ENCODE measurements at regions not wholly inside any gene's neighbourhood (a gene's known extent, or its start where the extent isn't known, plus 50 kb on each side); places are given as distances from the start of the nearest gene placed in this dataset.

GRCh38 chr5:87755360-87755759, 342.6 kb upstream of the CCNH start:
- Histone ChIP-seq H3K79me2 (ENCODE audit: control insufficient read depth, insufficient read depth, low read length) (no peaks in the 10 kb centered on the region), H3K27me3 (replicated peaks in 1 of 2; ENCODE audit: control insufficient read depth in 2 of 2, insufficient read depth in 2 of 2, low read length in 1 of 2) (no peaks in the 10 kb centered on the region), H3K36me3 (ENCODE audit: control insufficient read depth in 2 of 2, insufficient read depth in 2 of 2, low read length in 1 of 2) (no peaks in the 10 kb centered on the region), H3K9me3 (replicated peaks; ENCODE audit: control insufficient read depth, insufficient read depth, low read length) (no peaks in the 10 kb centered on the region), H3K4me3 (no peak overlapping the region), H3K9ac (ENCODE audit: control insufficient read depth, insufficient read depth, low read length) (no peak overlapping the region), H3K4me2 (ENCODE audit: control insufficient read depth, insufficient read depth) (no peak overlapping the region), H3K27ac (ENCODE audit: control insufficient read depth, insufficient read depth) (no peak overlapping the region), H2AFZ (ENCODE audit: control insufficient read depth, low read depth, low read length) (no peak overlapping the region), H3K4me1 (ENCODE audit: control insufficient read depth, insufficient read depth, low read length) (no peaks in the 10 kb centered on the region), H4K20me1 (ENCODE audit: control insufficient read depth, insufficient read depth) (no peaks in the 10 kb centered on the region)
- CTCF ChIA-PET = no interaction called here
- no peak for DNase-seq (ENCODE audit: low read depth, low spot score)
- RAD21 ChIA-PET (ENCODE audit: unreplicated experiment) = no interaction called here
- no peak for FAIRE-seq
- 49% methylated on average over 5 of the region's 5 CpGs for WGBS (ENCODE audit: insufficient coverage, insufficient replicate concordance, low lambda C conversion rate, missing lambda C conversion rate)
- SMC1A ChIA-PET (ENCODE audit: uncharacterized antibody, unreplicated experiment) = interaction anchor here (0.6 kb wide), 1 partner anchor 972 kb away, joined by 3 read pairs; no protein-coding TSS in a partner anchor
- in situ Hi-C loops (cut with MboI) = no loop called here
- intact Hi-C loops (cut with micrococcal nuclease; ENCODE audit: unreplicated experiment) = no loop called here
- BruUV-seq (replicated peaks) = no TSS peak
- no peak for TF ChIP-seq TAF1 (IDR thresholded peaks at IDR 0.05; ENCODE audit: borderline replicate concordance, low read depth, low read length)
- TF ChIP-seq FOS (IDR thresholded peaks at IDR 0.05; ENCODE audit: borderline replicate concordance, extremely low read depth, insufficient read length) = no peak
- no peak for TF ChIP-seq RB1 (IDR thresholded peaks at IDR 0.05; ENCODE audit: borderline replicate concordance)
- TF ChIP-seq KDM1A (IDR thresholded peaks at IDR 0.05; ENCODE audit: borderline replicate concordance) = no peak
- ATAC-seq = no peak
- POLR2A ChIA-PET = no interaction called here

- Histone ChIP-seq H3K4me3 (no peak overlapping the region), H2AFZ (ENCODE audit: control insufficient read depth, low read depth, low read length) (no peak overlapping the region), H3K4me2 (ENCODE audit: control insufficient read depth, insufficient read depth) (no peak overlapping the region), H3K36me3 (ENCODE audit: control insufficient read depth in 2 of 2, insufficient read depth in 2 of 2, low read length in 1 of 2) (no peaks in the 10 kb centered on the region), H3K27ac (ENCODE audit: control insufficient read depth, insufficient read depth) (no peak overlapping the region), H3K79me2 (ENCODE audit: control insufficient read depth, insufficient read depth, low read length) (no peaks in the 10 kb centered on the region), H3K27me3 (replicated peaks in 1 of 2; ENCODE audit: control insufficient read depth in 2 of 2, insufficient read depth in 2 of 2, low read length in 1 of 2) (no peaks in the 10 kb centered on the region), H3K9me3 (replicated peaks; ENCODE audit: control insufficient read depth, insufficient read depth, low read length) (no peaks in the 10 kb centered on the region), H3K4me1 (ENCODE audit: control insufficient read depth, insufficient read depth, low read length) (no peaks in the 10 kb centered on the region), H4K20me1 (ENCODE audit: control insufficient read depth, insufficient read depth) (no peaks in the 10 kb centered on the region), H3K9ac (ENCODE audit: control insufficient read depth, insufficient read depth, low read length) (no peak overlapping the region)
- no peak for ATAC-seq
- 13% methylated on average over 6 of the region's 6 CpGs for WGBS (ENCODE audit: insufficient coverage, insufficient replicate concordance, low lambda C conversion rate, missing lambda C conversion rate)
- intact Hi-C loops (cut with micrococcal nuclease; ENCODE audit: unreplicated experiment) (no loop called here), in situ Hi-C loops (cut with MboI) (no loop called here)
- POLR2A ChIA-PET = no interaction called here
- CTCF ChIA-PET = no interaction called here
- SMC1A ChIA-PET (ENCODE audit: uncharacterized antibody, unreplicated experiment) = interaction anchor here (1.3 kb wide), 1 partner anchor 12 kb away, joined by 6 read pairs; no protein-coding TSS in a partner anchor
- RAD21 ChIA-PET (ENCODE audit: unreplicated experiment) = no interaction called here
- no TSS peak for BruUV-seq (replicated peaks)
- no peak for DNase-seq (ENCODE audit: low read depth, low spot score)
- no peak for FAIRE-seq
- TF ChIP-seq ZBTB40 (IDR thresholded peaks at IDR 0.05; ENCODE audit: borderline replicate concordance) (no peak), MTA2 (IDR thresholded peaks at IDR 0.05; ENCODE audit: low read depth) (no peak), YBX1 (IDR thresholded peaks at IDR 0.05) (no peak), BCL11A (IDR thresholded peaks at IDR 0.05; ENCODE audit: low read depth, low read length) (no peak), SKIL (IDR thresholded peaks at IDR 0.05; ENCODE audit: low read depth, poor library complexity, severe bottlenecking) (no peak), SPI1 (IDR thresholded peaks at IDR 0.05; ENCODE audit: borderline replicate concordance, insufficient read depth, low read depth, low read length) (no peak), MXI1 (IDR thresholded peaks at IDR 0.05; ENCODE audit: low read depth, low read length) (no peak), IKZF2 (IDR thresholded peaks at IDR 0.05) (no peak)
Measured at GRCh38 chr5:87754009-87754757, 341.5 kb upstream of the CCNH start.

All from GM12878 (cell line).